Mucosa of rectum (tissue), 2 donors: ENCODE measurements at regions not wholly inside any gene's neighbourhood (a gene's known extent, or its start where the extent isn't known, plus 50 kb on each side); places are given as distances from the start of the nearest gene placed in this dataset.
"Not testable (repeated sequence)": the region's sequence is repeated elsewhere in the genome, so short reads cannot be mapped to it uniquely, and the experiment has no call there.

ENCODE experiments used
- H3K27ac ChIP-seq, 2 donors: one replicate each; pipeline ENCODE4 v1.7.0; 2013; ENCODE audit warnings: inconsistent platforms in 2 of 2, low read depth in 2 of 2, low read length in 2 of 2
- H3K27me3 ChIP-seq, 2 donors: one replicate each; pipeline ENCODE4 v1.7.0; 2013; ENCODE audit warnings: low read length in 2 of 2; ENCODE audit not compliant: control insufficient read depth in 2 of 2, insufficient read depth in 2 of 2
- H3K36me3 ChIP-seq, 2 donors: one replicate each; pipeline ENCODE4 v1.7.0; 2013; ENCODE audit warnings: low read length in 2 of 2; ENCODE audit not compliant: control insufficient read depth in 2 of 2, insufficient read depth in 2 of 2
- H3K4me1 ChIP-seq, 2 donors: one replicate each; pipeline ENCODE4 v1.7.0; 2013; ENCODE audit warnings: low read length in 2 of 2, mild to moderate bottlenecking in 1 of 2; ENCODE audit not compliant: control insufficient read depth in 2 of 2, insufficient read depth in 2 of 2
- H3K4me3 ChIP-seq, 2 donors: one replicate each; pipeline ENCODE4 v1.7.0; 2013; ENCODE audit warnings: low read length in 2 of 2
- H3K9ac ChIP-seq, 2 donors: one replicate each; pipeline ENCODE4 v1.7.0; 2013; ENCODE audit warnings: low read length in 2 of 2, low read depth in 1 of 2, mild to moderate bottlenecking in 1 of 2
- H3K9me3 ChIP-seq, 2 donors: one replicate each; pipeline ENCODE4 v1.7.0; 2013; ENCODE audit warnings: low read length in 2 of 2; ENCODE audit not compliant: control insufficient read depth in 2 of 2
- donor health status: healthy.
- donor health status: Normal muscosa, but diverticular disease.

DNA sequence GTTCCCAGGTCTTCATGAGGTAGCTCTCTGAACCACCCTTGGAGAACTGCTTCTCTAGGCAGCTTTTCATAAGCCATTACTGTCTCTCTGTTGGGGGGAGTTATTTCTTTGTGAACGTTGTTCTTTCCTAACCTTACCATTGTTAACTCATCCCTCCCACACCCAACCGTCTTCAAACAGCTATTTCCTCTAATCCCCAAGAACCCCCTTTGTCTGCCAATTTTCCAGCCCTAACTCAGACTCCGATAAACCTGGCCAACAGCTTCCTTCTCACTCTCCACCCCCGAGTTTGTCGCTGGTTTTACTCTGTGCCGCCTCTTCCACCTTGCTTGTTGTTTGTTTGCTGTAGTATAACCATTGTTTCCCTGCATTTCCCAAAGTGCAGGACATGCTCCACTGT is 131.5 kb downstream of the CCDC34 start:
- Histone ChIP-seq H3K27me3 (no peaks in the 10 kb centered on the region), H3K27ac (no peak overlapping the region), H3K4me1 (peaks cover 8 to 24% of the 10 kb centered on the region in 2 donors), H3K36me3 (no peaks in the 10 kb centered on the region), H3K9me3 (no peaks in the 10 kb centered on the region), H3K4me3 (no peak overlapping the region), H3K9ac (no peak overlapping the region)

DNA sequence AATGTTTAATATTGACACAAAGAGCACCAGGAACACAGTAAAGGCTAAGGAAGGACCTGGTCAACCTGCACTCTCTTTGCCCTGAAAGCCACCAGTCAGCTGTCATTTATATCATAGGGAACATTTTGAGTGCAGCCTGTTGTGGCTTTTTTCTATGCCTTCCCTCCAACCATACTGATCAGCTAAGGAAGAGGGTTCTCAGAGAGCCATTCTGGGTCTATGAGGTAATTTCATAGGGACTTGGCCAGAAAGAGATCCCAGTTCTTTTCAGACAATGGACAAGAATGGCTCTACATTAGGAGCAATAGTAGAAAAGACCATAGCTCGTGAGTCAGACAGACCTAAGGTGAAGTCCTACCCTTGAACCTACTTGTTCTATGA is 132.8 kb downstream of the CCDC34 start:
- H3K9me3 ChIP-seq: no peaks in the 10 kb centered on the region
- no peaks in the 10 kb centered on the region for H3K36me3 ChIP-seq
- no peak overlapping the region for H3K9ac ChIP-seq
- H3K4me1 ChIP-seq: peaks cover 8 to 23% of the 10 kb centered on the region in 2 donors
- H3K4me3 ChIP-seq: no peak overlapping the region
- no peaks in the 10 kb centered on the region for H3K27me3 ChIP-seq
- no peak overlapping the region for H3K27ac ChIP-seq

DNA sequence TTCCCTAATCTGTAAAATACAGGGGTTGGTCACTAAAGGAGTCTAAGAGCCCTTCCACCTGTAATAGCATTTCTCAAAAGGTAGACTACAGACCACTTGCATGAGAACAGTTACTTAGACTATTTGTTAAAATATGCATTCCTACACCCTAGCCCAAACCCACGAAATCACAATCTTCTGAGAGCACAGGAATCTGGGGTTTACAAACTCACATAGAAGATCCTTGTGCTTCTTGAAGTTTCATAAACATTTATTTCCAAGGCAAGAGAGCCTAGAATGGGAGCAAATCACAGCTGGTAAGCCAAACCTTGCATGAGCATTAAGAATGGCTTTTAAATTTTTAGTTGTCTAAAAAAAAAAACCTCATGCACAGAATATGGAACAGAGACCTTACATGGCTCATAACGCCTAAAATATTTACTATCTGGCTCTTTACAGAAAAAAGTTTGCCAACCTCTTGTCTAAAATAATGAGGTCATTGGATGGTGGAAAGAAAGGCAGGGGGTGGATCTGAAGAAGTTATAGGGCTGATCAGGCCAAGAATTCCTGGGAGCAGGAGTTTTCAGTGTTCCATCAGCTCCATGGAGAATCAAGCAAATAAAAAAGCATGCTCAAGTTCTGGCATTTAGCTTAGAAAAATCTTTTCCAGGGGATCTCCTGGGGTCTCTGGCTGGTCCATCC is 133.4 kb downstream of the CCDC34 start:
- H3K36me3 ChIP-seq: no peaks in the 10 kb centered on the region
- H3K4me1 ChIP-seq: peaks cover 5 to 19% of the 10 kb centered on the region in 2 donors
- no peak overlapping the region for H3K4me3 ChIP-seq
- H3K27me3 ChIP-seq: no peaks in the 10 kb centered on the region
- H3K27ac ChIP-seq: no peak overlapping the region
- H3K9me3 ChIP-seq: no peaks in the 10 kb centered on the region
- no peak overlapping the region for H3K9ac ChIP-seq

DNA sequence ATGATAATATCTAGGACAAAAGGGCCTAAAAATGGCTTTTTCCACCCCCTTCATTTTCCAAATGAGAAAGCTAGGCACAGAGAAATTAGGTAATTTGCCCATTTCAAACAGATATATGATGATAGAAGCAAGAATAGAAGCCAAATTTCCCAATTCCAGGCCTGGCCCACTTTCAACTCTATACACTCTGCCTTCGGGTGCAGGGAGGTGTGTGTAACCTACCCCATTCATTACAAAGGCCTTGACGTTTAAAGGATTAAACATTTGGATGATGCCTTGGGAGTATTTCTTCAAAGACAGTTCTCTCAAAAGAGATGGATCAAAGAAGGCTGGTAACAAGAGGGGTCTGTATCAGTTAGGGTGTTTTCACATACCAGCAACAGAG is 134.1 kb downstream of the CCDC34 start:
- H3K27ac ChIP-seq: no peak overlapping the region
- H3K4me3 ChIP-seq: no peak overlapping the region
- H3K27me3 ChIP-seq: no peaks in the 10 kb centered on the region
- H3K9ac ChIP-seq: no peak overlapping the region
- no peaks in the 10 kb centered on the region for H3K36me3 ChIP-seq
- peaks cover 3 to 12% of the 10 kb centered on the region in 2 donors for H3K4me1 ChIP-seq
- H3K9me3 ChIP-seq: no peaks in the 10 kb centered on the region

DNA sequence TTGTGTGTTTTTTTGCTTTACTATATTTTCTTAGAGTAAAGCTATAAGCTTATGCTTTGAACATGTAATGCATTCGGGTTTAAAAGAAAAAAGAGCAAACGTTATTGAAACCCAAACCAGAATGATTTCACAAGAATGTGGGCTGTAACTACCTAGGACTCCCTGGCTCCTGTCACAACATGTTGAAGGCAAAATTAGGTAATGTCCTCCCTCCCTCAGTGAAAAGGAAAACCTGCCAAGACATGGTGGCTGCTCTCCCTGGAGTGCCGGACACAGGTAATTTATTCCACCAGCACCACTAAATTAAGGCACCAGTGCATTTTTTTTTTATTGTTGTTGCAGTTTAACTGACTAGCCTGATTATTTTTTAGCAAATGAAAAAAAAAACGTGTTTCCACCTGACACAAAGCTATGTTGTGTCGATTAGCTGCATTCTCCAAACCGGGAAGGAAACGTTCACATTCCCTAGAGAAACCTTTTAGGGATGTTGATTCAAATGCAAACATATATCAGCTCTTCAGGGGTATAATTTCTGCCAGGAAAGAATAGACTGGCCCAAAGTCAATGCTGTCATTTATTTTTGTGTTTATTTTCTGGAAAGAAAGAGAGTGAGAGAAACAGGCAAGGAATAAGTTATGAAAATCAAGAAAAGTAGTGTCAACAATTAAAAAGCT is 134.6 kb downstream of the CCDC34 start:
- H3K27ac ChIP-seq: no peak overlapping the region
- H3K27me3 ChIP-seq: no peaks in the 10 kb centered on the region
- H3K4me3 ChIP-seq: no peak overlapping the region
- no peaks in the 10 kb centered on the region for H3K36me3 ChIP-seq
- H3K4me1 ChIP-seq: peaks cover 0 to 8% of the 10 kb centered on the region in 2 donors
- no peaks in the 10 kb centered on the region for H3K9me3 ChIP-seq
- H3K9ac ChIP-seq: no peak overlapping the region

DNA sequence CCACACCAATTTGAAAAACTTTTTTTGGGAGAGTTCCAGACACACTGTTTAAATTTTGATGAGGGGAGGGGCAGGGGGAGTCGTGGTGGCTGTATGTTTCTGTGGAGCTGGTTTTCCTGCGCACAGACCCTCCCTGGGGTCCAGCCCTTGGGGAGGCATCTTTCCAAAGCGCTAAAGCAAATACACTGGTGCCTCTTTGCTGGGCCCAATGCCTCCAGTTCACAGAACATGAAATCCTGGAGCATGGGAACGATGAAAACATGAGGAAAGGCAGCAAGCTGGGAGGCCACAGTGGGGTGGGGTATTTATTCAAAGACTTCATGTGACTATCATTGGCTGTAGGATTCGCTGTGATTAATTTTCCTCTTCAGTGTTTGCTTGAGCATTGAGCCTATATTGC is 135.3 kb downstream of the CCDC34 start:
- H3K4me1 ChIP-seq: peaks cover 0 to 4% of the 10 kb centered on the region in 2 donors
- H3K27me3 ChIP-seq: no peaks in the 10 kb centered on the region
- H3K27ac ChIP-seq: no peak overlapping the region
- no peaks in the 10 kb centered on the region for H3K9me3 ChIP-seq
- H3K9ac ChIP-seq: no peak overlapping the region
- no peak overlapping the region for H3K4me3 ChIP-seq
- no peaks in the 10 kb centered on the region for H3K36me3 ChIP-seq

DNA sequence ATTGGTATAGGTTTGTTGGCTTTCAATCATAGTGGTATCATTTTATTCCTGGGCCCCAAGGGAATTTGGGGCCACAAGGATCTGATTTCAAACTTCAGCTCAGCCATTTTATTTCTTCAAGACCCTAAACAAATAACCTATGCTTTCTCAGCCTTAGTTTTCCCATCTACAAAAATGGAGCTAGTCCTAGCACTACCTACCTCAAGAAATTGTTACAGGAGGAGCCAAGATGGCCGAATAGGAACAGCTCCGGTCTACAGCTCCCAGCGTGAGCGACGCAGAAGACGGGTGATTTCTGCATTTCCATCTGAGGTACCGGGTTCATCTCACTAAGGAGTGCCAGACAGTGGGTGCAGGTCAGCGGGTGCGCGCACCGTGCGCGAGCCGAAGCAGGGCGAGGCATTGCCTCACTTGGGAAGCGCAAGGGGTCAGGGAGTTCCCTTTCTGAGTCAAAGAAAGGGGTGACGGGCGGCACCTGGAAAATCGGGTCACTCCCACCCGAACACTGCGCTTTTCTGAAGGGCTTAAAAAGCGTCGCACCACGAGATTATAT is 143.5 kb downstream of the CCDC34 start:
- H3K27ac ChIP-seq, H3K4me3 ChIP-seq, H3K27me3 ChIP-seq, H3K9ac ChIP-seq, H3K4me1 ChIP-seq, H3K9me3 ChIP-seq, H3K36me3 ChIP-seq: not testable (repeated sequence)

DNA sequence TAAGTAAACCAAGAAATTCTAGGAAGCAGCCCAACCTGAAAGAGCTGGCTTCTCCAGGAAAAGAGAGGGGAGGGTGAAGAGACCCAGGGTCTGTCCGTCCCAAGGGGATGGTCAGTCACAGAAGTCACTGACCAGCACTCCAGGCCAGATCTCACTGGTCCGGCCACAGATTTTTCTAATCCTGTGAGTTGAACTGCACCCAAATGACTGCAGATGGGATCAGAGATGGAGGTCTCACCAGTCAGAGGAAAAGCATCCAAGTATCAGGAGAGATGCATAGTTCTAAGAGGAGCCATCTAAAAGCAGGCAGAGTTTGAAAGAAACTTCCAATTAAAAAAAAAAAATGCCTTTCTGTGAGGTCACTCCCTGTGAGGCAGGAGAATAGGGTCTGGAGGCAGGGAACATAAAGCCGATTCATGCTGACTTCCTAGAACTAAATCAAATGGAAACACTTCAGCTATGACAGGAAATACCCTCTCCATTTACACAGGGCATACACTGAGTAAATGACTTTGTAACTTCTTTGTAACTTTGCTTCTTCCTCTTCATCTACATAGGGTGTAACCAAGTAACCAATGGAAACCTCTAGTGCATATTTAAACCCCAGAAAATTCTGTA is 144.5 kb downstream of the CCDC34 start:
- no peak overlapping the region for H3K9ac ChIP-seq
- H3K27ac ChIP-seq: no peak overlapping the region
- peaks cover 0 to 7% of the 10 kb centered on the region in 2 donors for H3K4me1 ChIP-seq
- H3K36me3 ChIP-seq: no peaks in the 10 kb centered on the region
- H3K4me3 ChIP-seq: no peak overlapping the region
- no peaks in the 10 kb centered on the region for H3K9me3 ChIP-seq
- no peaks in the 10 kb centered on the region for H3K27me3 ChIP-seq

DNA sequence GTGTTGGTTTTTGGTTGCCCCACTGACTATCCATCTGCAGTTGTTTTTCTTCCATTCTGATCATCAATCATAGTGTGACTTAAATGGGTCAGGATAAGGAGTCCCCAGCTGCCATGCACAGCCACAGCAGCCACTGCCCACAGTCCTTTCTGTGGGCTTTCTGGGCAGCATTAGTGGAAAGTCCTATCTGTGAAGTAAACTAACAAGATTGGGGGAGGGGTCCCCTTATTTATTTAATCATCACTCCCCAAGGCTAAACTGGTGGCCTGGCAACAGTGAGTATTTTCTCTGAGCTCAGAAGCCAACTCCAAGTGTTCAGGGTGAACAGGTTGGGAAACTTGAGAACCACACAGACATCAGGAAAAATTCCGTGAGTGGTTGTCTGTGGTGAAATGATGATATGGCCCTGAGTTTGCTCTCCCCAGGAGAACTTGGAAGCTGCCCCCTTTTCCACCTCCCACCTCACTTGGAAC is 145.0 kb downstream of the CCDC34 start:
- Histone ChIP-seq H3K36me3 (no peaks in the 10 kb centered on the region), H3K4me1 (peaks cover 2 to 7% of the 10 kb centered on the region in 2 donors), H3K27ac (no peak overlapping the region), H3K27me3 (no peaks in the 10 kb centered on the region), H3K9ac (no peak overlapping the region), H3K9me3 (no peaks in the 10 kb centered on the region), H3K4me3 (no peak overlapping the region)

DNA sequence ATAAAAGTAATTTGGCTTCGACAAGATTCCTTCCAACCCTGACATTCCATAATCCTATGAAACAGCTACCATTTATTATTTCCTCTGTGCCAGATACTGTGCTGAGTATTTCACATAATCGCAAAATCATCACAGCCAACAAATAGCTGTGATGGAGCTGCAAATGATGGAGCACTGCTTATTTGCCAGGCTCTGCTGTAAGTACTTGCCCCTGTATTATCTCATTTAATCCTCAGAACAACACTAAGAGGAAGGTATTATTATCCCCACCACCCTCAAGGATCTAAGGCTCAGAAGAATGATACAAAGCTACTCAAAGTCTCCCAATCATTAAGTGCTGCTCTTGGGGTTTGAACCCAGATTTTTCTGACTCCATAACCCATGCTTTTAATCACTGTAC is 145.5 kb downstream of the CCDC34 start:
- H3K27ac ChIP-seq: no peak overlapping the region
- peaks cover 2 to 7% of the 10 kb centered on the region in 2 donors for H3K4me1 ChIP-seq
- no peaks in the 10 kb centered on the region for H3K36me3 ChIP-seq
- no peaks in the 10 kb centered on the region for H3K27me3 ChIP-seq
- H3K4me3 ChIP-seq: no peak overlapping the region
- no peaks in the 10 kb centered on the region for H3K9me3 ChIP-seq
- no peak overlapping the region for H3K9ac ChIP-seq
